Heart left ventricle (tissue), 13 donors: ENCODE measurements at regions not wholly inside any gene's neighbourhood (a gene's known extent, or its start where the extent isn't known, plus 50 kb on each side); places are given as distances from the start of the nearest gene placed in this dataset.

Experiments used
- CTCF ChIP-seq, 12 donors: fragments of 200-600 bp; sonication (generic) in 4 of 12; IDR thresholded peaks; one replicate each; pipeline versions ENCODE4 v1.5.0 to v1.8.0; 2018 to 2022; ENCODE audit warnings: antibody characterized with exemption in 12 of 12, mild to moderate bottlenecking in 5 of 12
- POLR2A ChIP-seq, 2 donors: fragments of 450-650 bp; IDR thresholded peaks; one replicate each; pipeline ENCODE4 v1.6.1; 2017; ENCODE audit warnings: antibody characterized with exemption in 2 of 2, mild to moderate bottlenecking in 2 of 2, moderate library complexity in 2 of 2
- donor health status: ischemic (EF 13 %, LVEDD 7.1; RV severe dilation, severe dysfunction).
- donor health status: DM: no; HTN: yes; CAD: no.
- donor health status: DM: no; HTN: no; CAD: no.
- donor health status: ischemic (EF 25% LVEDD 6.9; RV normal size, moderate dysfunction).
- donor health status: ischemic (EF 25% LVEDD 5.7; RV mildly dilated, moderate dysfunction).
- donor health status: ischemic (EF 35%, LVEDD 5.7; RV mildly dilated, moderate dysfunction).
- donor health status: nonischemic (EF 11% LVEDD 7.7; RV severe dilation, severe dysfunction).
- donor health status: DM: yes; HTN: yes; CAD: no.
- donor health status: PGD.
- donor health status: ischemic (EF 29% LVEDD 5.4; RV normal size, mild dysfunction).
- donor health status: nonischemic (EF 23%, LVEDD 6.1; RV moderate dilation, normal function).

GRCh38 chr5:173458828-173459609, 130.8 kb upstream of the STC2 start:
- TF ChIP-seq POLR2A (IDR thresholded peaks at IDR 0.05), result no peak
- no peak for TF ChIP-seq CTCF (IDR thresholded peaks at IDR 0.05)
